ENCODE measurements at regions not wholly inside any gene's neighbourhood (a gene's known extent, or its start where the extent isn't known, plus 50 kb on each side); places are given as distances from the start of the nearest gene placed in this dataset.

- intact Hi-C loops (cut with DNase I), result no loop called here
- WGBS, 2 donors, result 63 to 72% methylated on average over 2 of the region's 2 CpGs
- FAIRE-seq (no peak), DNase-seq (no peak), ATAC-seq (no peak)
- no peaks in the 10 kb centered on the region for H3K9me3 ChIP-seq
- H3K4me1 ChIP-seq, result no peaks in the 10 kb centered on the region
- TF ChIP-seq, protein P1, sequence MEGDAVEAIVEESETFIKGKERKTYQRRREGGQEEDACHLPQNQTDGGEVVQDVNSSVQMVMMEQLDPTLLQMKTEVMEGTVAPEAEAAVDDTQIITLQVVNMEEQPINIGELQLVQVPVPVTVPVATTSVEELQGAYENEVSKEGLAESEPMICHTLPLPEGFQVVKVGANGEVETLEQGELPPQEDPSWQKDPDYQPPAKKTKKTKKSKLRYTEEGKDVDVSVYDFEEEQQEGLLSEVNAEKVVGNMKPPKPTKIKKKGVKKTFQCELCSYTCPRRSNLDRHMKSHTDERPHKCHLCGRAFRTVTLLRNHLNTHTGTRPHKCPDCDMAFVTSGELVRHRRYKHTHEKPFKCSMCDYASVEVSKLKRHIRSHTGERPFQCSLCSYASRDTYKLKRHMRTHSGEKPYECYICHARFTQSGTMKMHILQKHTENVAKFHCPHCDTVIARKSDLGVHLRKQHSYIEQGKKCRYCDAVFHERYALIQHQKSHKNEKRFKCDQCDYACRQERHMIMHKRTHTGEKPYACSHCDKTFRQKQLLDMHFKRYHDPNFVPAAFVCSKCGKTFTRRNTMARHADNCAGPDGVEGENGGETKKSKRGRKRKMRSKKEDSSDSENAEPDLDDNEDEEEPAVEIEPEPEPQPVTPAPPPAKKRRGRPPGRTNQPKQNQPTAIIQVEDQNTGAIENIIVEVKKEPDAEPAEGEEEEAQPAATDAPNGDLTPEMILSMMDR (IDR thresholded peaks at IDR 0.05), result no peak
- H3K27me3 ChIP-seq, result no peaks in the 10 kb centered on the region
- H3K36me3 ChIP-seq, result no peaks in the 10 kb centered on the region
- H3K27ac ChIP-seq, result no peak overlapping the region
- H3K4me3 ChIP-seq, result no peak overlapping the region
Measured at GRCh38 chr11:27266125-27266524, 96.9 kb downstream of the CCDC34 start.

DNA sequence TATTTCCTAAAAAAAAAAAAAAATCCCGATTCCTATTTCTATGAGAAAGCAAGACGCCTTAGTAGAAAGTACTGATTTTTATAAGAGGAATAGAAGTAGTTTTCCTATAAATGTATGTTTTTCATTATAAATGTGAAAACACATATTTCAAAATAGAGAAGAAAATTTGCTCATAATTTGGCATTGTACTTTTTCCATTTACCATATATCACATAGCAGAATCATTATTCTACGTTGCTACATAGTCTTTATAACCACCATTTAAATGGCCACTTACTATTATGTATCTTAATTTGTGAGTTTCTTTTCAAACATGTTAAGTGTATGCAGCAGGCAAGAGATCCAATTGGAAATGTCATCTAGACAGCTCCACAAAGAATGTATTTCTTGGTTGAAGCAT, 99.0 kb downstream of the CCDC34 start:
- Histone ChIP-seq H3K27ac (no peak overlapping the region), H3K36me3 (no peaks in the 10 kb centered on the region), H3K4me1 (no peaks in the 10 kb centered on the region), H3K9me3 (no peaks in the 10 kb centered on the region), H3K4me3 (no peak overlapping the region), H3K27me3 (no peaks in the 10 kb centered on the region)
- TF ChIP-seq, protein P1 (IDR thresholded peaks at IDR 0.05), result no peak
- WGBS, 2 donors, result 89 to 97% methylated on average over 3 of the region's 3 CpGs
- no peak for ATAC-seq
- intact Hi-C loops (cut with DNase I), result no loop called here
- DNase-seq, result no peak
- FAIRE-seq, result no peak

- Histone ChIP-seq H3K4me1 (no peaks in the 10 kb centered on the region), H3K4me3 (no peak overlapping the region), H3K36me3 (no peaks in the 10 kb centered on the region), H3K27ac (no peak overlapping the region), H3K27me3 (no peaks in the 10 kb centered on the region), H3K9me3 (no peaks in the 10 kb centered on the region)
- DNase-seq (no peak), ATAC-seq (no peak), FAIRE-seq (no peak)
- TF ChIP-seq, protein P1 (IDR thresholded peaks at IDR 0.05), result no peak
- intact Hi-C loops (cut with DNase I), result no loop called here
Measured at GRCh38 chr11:27263046-27263445, 100.0 kb downstream of the CCDC34 start.

DNA sequence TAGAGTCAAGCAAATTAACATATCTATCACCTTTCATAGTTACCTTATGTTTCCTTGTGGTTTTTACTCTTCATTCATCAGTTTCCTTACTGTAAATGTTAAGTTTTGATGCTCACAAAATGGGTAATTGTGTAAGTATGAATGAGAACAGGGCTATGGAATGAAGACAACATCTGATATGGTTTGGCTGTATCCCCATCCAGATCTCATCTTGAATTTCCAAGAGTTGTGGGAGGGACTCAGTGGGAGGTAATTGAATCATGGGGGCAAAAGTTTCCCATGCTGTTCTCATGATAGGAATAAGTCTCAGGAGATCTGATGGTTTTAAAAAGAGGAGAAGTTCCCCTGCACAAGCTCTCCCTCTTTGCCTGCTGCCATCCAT, 107.6 kb downstream of the CCDC34 start:
- Histone ChIP-seq H3K27me3 (no peaks in the 10 kb centered on the region), H3K9me3 (no peaks in the 10 kb centered on the region), H3K27ac (no peak overlapping the region), H3K4me3 (no peak overlapping the region), H3K4me1 (no peaks in the 10 kb centered on the region), H3K36me3 (no peaks in the 10 kb centered on the region)
- FAIRE-seq (no peak), DNase-seq (no peak), ATAC-seq (no peak)
- intact Hi-C loops (cut with DNase I), result no loop called here
- TF ChIP-seq, protein P1 (IDR thresholded peaks at IDR 0.05), result no peak

GRCh38 chr11:27254744-27255446, 108.1 kb downstream of the CCDC34 start:
- Histone ChIP-seq H3K27me3 (no peaks in the 10 kb centered on the region), H3K4me1 (no peaks in the 10 kb centered on the region), H3K27ac (no peak overlapping the region), H3K9me3 (no peaks in the 10 kb centered on the region), H3K4me3 (no peak overlapping the region), H3K36me3 (no peaks in the 10 kb centered on the region)
- TF ChIP-seq, protein P1 (IDR thresholded peaks at IDR 0.05), result no peak
- intact Hi-C loops (cut with DNase I), result no loop called here
- DNase-seq (no peak), FAIRE-seq (no peak), ATAC-seq (no peak)
- 59 to 63% methylated on average over 1 of the region's 1 CpG for WGBS, 2 donors

All from pancreas (tissue), 10 donors.